MV-4-11 (cell line): ENCODE measurements at regions not wholly inside any gene's neighbourhood (a gene's known extent, or its start where the extent isn't known, plus 50 kb on each side); places are given as distances from the start of the nearest gene placed in this dataset.

ENCODE experiments used
- DNase-seq: peaks from one replicate; lab custom pipeline; 2025; lab: John Stamatoyannopoulos, UW

DNA sequence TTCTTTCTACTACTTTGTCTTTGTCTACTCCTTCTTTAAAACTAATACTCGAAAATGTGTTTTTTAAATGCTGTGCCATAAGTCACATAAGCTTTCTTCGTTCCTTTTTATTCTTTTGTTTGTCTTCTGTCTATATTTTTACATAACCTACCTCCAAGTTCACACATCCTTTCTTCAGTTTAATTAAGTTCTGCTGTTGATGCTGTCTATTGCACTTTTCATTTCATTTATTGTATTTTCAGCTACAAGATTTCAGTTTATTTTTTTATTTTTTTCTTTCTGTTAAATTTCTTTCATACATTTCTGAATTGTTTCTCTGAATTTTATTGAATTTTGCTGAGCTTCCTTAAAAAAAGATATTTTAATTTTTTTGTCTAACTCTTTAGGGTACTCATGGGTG is 878.2 kb downstream of the MAT2B start:
- no peak for DNase-seq

DNA sequence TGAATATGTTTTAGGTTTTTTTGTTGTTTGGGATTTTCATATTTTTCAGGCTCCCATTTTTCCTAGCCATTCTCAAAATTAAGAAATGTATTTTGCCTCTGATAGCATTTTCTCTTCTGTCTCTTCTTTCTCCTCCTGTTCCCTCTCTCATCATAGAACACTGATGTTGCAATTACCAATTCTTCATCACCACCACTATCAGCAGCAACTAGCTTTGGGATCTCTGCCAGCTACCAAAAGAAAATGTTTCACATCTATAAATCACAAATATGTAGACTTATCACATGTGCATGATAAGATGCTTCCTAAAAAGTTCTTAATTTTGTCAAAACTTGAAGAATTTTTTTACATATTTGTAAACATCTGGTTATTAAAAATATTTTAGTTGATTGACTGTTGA is 887.1 kb downstream of the MAT2B start:
- peak; percentile 67 for DNase-seq

- peak; percentile 86 for DNase-seq
These were observed 889.3 kb downstream of the MAT2B start for GRCh38 chr5:164394686-164395194.

DNA sequence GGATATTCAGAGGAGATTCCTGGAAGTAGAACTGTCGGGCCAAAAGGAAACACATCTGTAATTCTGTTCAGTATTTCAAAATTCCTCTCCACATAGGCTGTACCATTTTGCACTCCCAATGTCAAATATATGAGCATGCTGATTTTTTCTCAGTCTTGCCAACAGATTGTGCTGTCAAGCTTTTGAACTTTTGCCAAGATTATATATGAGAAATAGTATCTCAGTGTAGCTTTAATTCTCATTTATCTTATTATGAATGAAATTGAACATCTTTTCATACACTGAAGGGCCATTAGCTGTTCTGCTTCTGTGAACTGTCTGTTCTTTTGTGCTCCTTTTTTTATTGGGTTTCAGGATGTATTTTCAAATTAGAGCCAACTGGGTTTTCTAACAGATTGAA is 907.1 kb downstream of the MAT2B start:
- no peak for DNase-seq

DNA sequence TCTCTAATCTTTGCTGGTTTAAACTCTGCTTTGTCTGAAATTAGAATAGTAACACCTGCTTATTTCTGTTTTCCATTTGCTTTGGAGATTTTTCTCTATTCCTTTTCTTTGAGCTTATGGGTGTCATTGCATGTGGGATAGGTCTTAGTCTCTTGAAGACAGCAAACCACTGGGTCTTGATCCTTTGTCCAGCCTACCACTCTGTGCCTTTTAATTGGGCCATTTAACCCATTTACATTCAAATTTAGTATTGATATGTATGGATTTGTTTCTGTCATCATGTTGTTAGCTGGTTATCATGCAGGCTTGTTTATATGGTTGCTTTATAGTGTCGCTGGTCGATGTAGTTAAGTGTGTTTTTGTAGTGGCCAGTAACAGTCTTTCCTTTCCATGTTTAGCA is 914.7 kb downstream of the MAT2B start:
- no peak for DNase-seq

GRCh38 chr5:164422400-164422799 is 917.0 kb downstream of the MAT2B start:
- DNase-seq = no peak

GRCh38 chr5:164431634-164432304 is 926.4 kb downstream of the MAT2B start:
- DNase-seq = no peak

GRCh38 chr5:164433106-164433870 is 927.9 kb downstream of the MAT2B start:
- DNase-seq = no peak

GRCh38 chr5:164435576-164435975 is 930.2 kb downstream of the MAT2B start:
- DNase-seq = no peak

- no peak for DNase-seq
These were observed 934.4 kb downstream of the MAT2B start for GRCh38 chr5:164439799-164440198.

- DNase-seq = no peak
These were observed 944.0 kb downstream of the MAT2B start for GRCh38 chr5:164449460-164449859.

- no peak for DNase-seq
These were observed 960.6 kb downstream of the MAT2B start for GRCh38 chr5:164466033-164466432.

DNA sequence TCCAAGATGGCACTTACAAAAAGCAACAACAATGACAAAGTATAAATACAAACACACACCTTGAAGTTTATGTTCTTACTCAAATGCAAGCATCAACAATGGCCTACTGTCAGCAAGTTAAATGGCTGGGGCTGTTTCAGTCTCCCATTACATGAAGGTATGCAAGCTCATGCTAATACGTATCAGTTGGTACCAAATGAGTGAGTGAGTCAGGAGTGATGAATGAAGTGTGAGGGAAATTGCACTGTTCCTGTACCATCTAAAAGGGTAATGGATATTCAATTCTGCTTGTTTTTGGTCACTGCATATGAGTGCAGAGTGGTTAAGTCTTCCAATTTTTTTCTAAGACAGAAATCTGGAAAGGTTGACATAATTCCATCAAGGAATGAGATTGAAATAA is 964.9 kb downstream of the MAT2B start:
- DNase-seq = no peak

GRCh38 chr5:164472165-164472564 is 966.7 kb downstream of the MAT2B start:
- no peak for DNase-seq

- no peak for DNase-seq
These were observed 970.0 kb downstream of the MAT2B start for GRCh38 chr5:164475339-164475977.

GRCh38 chr5:164481270-164481669 is 975.9 kb downstream of the MAT2B start:
- no peak for DNase-seq

DNA sequence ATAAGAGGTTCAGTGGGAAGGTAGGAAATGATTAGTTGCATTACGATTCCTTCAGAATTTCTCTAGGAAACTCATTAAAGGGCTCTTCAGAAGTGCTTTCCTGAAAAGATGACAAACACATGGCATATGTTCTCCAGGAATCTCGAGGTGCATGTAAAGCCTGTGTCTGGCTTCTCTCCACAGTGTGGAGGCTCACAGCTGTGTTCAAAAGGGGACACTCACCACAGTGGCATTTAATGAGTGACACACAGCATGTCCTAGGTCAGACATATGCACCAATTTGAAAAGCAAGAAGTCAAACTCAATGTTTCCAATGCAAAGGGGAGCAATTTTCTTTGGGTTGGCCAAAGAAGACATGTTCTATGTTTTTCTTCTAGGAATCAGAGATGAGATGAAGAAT is 976.9 kb downstream of the MAT2B start:
- no peak for DNase-seq

DNA sequence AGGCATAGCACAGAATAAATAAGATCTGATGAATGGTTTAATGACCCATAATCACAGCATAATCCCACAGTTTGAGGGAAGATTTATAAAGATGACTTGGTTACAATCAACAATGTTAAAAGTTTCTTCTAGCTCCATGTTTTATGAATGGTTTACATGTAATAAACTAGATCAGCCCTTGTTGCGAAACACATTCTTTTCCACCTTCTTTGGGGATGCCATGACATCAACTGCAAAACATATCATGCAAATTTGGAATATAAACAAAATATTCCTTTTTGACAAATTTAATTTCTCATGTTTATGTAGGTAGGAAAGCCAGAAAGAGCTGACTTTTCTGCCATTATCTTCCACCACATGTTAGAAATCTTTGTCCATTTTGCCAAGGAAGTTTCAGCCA is 979.5 kb downstream of the MAT2B start:
- DNase-seq = no peak

DNA sequence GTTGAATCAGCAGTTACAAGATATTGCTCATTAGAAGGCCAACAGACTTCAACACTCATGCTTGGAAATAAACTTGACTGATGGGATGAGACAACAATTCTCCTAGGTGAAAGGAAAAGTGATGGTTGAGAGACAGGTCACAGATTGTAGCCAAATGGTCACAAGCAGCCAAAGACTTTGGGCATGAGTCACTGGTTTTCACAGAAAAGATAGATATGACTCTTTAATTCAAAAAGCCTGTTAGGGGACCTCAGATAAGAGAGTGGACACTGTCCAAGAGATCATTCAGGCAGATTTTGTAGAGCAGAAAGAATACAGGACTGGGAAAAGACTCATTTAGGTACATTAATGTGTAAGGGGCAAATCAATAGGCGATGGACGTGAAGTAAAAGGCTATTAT is 982.5 kb downstream of the MAT2B start:
- no peak for DNase-seq

DNA sequence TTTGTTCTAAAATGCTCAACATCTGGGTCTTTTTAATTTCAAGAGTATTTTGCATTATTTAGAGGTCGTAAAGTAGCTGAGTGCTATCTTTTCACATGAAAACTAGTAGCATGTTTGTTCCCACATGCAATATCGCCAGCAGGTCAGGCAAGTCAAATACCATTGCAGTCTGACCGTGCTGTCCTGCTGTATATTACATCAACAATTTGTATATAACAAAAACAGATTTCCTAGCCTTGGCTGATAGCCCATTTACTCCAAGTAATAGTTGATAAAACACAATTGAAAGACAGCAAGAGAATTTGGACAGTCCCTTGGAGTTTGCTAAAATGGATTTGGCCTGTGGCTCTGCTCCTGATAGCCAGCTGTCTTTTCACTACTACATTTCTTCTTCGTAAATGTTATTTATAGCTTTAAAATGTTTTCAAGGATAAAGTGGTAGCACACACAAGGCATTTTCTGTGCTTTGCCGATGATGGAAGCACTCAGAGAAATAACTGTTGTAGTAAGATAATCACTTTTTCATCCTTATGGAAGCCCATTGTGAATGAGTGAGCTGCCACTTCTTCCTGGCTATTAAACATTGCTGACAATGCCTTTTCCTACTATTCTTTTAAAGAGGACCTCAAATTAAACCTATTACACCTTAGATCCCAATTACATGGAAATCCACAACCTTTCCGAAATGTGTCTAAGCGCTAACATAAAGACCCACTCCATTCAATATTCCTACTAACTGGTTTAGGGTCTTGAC is 992.1 kb downstream of the MAT2B start:
- DNase-seq = no peak

DNA sequence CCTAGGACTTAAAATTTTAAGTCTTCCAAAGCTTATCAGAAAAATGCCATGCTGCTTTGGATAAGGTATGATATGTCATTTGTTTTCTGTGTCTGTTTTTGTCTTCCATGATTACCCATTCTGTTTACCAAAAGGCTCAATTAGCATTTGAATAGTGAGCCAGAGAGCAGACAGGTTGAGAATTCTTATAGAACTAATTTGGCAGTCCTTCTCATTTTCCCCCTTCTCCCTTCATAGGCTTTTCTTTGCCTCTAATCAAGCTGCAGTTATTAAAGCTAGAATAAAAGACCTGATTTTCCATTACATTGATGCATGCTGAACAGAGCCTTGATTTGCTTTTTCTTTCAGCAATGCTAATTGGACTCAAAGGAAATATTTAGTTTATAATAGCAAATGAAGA is 993.0 kb downstream of the MAT2B start:
- no peak for DNase-seq

DNA sequence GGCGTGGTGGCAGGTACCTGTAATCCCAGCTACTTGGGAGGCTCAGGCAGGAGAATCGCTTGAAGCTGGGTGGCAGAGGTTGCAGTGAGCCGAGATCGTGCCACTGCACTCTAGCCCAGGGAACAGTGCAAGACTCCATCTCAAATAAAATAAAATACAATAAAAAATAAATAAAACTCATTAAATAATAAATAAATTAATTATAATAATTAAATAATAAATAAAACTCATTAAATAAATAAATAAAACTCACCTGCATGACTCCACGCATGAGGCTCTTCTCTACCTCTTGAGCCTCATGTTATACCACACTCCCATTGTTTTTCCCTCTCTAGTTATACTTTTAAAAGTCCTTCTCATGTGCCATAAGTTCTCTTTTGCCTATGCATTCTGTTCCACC is 995.4 kb downstream of the MAT2B start:
- no peak for DNase-seq
